GM06990 (cell line): ENCODE measurements at regions not wholly inside any gene's neighbourhood (a gene's known extent, or its start where the extent isn't known, plus 50 kb on each side); places are given as distances from the start of the nearest gene placed in this dataset.

Experiments
- DNase-seq: peaks from one replicate; pipeline ENCODE4 v3.0.0-alpha.2; 2011; ENCODE audit not compliant: insufficient read length; ENCODE audit errors: extremely low read depth
- H3K27me3 ChIP-seq: replicated peaks from 2 replicates; pipeline ENCODE4 v1.6.0; 2011; ENCODE audit warnings: low read length; ENCODE audit not compliant: control insufficient read depth, insufficient read depth
- H3K36me3 ChIP-seq: 2 replicates; pipeline ENCODE4 v1.5.1; 2011; ENCODE audit warnings: low read length; ENCODE audit not compliant: control insufficient read depth, insufficient read depth
- H3K4me3 ChIP-seq: replicated peaks from 2 replicates; pipeline ENCODE4 v1.5.1; 2011; ENCODE audit warnings: low read depth, mild to moderate bottlenecking, control low read depth, low read length
- TF ChIP-seq, protein P1 (sequence below): IDR thresholded peaks from 2 replicates; pipeline ENCODE4 v1.5.1; 2011; ENCODE audit warnings: low read length, control low read depth, mild to moderate bottlenecking, inconsistent platforms; ENCODE audit not compliant: insufficient read depth, poor library complexity, severe bottlenecking

DNA sequence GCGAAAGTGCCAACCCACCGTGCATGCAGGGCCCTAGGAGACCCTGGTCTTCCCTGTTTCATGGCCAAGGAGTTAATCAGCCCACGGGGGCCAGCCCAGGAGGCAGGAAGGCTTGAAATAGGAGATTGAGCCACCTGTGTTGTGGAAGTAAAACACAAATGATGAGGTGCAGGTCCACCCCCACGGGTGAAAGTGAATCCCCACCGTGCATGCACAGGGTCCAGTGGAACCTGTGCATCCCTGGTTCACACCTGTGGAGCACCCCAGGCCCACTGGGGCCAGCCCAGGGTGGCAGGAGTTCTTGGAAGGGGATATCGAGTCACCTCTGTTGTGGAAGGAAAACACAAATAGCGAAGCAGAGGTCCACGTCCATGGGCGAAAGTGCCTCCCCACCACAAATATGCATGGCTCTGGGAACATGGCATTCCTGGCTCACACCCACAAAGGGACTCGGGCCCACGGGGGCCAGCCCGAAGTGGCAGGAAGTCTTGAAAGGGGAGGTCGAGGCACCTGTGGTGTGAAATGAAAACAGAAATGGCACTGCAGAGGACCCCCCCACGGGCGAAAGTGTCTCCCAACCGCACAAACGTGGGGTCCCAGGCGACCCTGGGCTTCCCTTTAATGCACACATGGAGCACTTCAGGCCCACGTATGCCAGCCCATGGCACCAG lies 381.5 kb downstream of the ALG10 start:
- Histone ChIP-seq H3K4me3 (no peak overlapping the region), H3K36me3 (no peaks in the 10 kb centered on the region), H3K27me3 (no peaks in the 10 kb centered on the region)
- TF ChIP-seq, protein P1, sequence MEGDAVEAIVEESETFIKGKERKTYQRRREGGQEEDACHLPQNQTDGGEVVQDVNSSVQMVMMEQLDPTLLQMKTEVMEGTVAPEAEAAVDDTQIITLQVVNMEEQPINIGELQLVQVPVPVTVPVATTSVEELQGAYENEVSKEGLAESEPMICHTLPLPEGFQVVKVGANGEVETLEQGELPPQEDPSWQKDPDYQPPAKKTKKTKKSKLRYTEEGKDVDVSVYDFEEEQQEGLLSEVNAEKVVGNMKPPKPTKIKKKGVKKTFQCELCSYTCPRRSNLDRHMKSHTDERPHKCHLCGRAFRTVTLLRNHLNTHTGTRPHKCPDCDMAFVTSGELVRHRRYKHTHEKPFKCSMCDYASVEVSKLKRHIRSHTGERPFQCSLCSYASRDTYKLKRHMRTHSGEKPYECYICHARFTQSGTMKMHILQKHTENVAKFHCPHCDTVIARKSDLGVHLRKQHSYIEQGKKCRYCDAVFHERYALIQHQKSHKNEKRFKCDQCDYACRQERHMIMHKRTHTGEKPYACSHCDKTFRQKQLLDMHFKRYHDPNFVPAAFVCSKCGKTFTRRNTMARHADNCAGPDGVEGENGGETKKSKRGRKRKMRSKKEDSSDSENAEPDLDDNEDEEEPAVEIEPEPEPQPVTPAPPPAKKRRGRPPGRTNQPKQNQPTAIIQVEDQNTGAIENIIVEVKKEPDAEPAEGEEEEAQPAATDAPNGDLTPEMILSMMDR, result no peak
- DNase-seq, result no peak

DNA sequence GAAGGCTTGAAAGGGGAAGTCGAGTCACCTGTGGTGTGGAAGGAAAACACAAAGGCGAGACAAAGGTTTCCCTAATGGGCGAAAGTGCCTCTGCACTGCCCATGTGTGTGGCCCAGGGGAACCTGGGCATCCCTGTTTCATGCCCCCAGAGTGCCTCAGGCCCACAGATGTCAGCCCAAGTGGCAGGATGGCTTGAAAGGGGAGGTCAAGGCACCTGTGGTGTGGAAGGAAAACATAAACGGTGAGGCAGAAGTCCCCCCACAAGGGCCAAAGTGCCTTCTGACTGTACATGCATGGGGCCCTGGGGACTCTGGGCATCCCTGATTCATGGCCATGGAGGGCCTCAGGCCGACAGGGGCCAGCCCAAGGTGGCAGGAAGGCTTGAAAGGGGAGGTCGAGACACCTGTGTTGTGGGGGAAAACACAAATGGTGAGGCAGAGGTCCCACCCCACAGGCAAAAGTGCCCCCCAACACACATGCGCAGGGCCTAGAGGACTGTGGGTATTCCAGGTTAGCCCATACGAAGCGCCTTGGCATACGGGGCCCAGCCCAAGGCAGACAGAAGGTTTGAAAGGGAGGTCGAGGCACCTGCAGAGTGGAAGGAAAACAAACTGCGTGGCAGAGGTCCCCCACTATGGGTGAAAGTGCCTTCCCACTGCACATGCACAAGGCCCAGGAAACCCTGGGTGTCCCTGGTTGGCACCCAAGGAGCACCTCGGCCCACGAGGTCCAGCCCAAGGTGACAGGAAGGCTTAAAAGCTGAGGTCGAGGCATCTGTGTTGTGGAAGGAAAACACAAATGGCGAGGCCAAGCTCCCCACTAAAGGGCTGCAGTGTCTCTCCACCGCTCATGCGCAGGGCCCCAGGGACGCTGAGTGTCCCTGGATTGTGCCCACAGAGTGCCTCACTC lies 382.3 kb downstream of the ALG10 start:
- no peaks in the 10 kb centered on the region for H3K36me3 ChIP-seq
- DNase-seq, result no peak
- no peaks in the 10 kb centered on the region for H3K27me3 ChIP-seq
- no peak overlapping the region for H3K4me3 ChIP-seq
- TF ChIP-seq, protein P1, result no peak

DNA sequence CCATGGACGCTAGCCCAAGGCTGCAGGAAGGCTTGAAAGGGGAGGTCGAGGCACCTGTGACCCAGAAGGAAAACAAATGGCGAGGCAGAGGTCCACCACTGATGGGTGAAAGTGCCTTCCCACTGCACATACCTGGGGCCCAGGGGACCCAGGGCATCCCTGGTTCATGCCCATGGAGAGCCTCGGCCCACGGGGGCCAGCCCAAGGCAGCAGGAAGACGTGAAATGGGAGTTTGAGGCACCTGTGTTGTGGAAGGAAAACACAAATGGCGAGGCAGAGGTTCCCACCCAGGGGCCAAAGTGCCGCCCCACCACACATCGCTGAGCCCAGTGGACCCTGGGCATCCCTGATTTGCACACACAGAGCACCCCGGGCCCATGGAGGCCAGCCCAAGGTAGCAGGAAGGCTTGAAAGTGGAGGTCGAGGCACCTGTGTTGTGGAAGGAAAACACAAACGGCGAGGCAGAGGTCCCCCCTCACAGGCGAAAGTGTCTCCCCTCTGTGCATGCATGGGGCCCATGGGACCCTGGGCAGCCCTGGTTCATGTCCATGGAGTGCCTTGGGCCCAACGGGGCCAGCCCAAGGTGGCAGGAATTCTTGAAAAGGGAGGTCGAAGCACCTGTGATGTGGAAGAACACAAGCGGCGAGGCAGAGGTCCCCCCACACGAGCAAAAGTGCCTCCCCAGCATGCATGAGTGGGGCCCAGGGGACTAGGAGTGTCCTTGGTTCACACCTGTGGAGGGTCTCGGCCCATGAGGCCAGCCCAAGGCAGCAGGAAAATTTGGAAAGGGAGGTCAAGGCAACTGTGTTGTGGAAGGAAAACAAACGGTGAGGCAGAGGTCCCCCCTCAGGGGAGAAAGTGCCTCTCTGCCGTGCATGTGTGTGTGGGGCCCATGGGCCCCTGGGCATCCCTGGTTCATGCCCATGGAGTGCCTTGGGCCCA lies 383.3 kb downstream of the ALG10 start:
- TF ChIP-seq, protein P1, result no peak
- DNase-seq, result no peak
- no peaks in the 10 kb centered on the region for H3K27me3 ChIP-seq
- no peak overlapping the region for H3K4me3 ChIP-seq
- no peaks in the 10 kb centered on the region for H3K36me3 ChIP-seq

DNA sequence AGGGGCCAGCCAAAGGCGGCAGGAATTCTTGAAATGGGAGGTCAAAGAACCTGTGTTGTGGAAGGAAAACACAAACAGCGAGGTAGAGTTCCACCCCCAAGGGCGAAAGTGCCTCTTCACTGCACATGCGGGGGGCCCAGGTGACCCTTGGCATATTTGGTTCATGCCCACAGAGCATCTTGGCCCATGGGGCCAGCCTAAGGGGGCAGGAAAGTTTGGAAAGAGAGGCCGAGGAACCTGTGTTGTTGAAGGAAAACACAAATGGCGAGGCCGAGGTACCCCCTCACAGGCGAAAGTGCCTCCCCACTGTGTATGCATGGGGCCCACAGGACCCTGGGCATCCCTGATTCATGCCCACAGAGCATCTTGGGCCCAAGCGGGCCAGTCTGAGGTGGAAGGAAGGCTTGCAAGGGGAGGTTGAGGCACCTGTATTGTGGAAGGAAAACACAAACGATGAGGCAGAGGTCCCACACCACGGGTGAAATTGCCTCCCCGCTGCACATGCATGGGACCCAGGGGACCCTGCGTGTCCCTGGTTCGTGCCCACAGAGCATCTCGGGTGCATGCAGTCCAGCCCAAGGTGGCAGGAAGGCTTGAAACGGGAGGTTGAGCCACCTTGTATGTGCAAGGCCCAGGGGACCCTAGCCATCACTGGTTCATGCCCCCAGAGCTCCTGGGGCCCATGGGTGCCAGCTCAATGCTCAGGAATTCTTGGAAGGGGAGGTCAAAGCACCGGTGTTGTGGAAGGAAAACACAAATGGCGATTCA lies 384.1 kb downstream of the ALG10 start:
- DNase-seq, result no peak

More for the DNA sequence above, 384.1 kb downstream of the ALG10 start:
- TF ChIP-seq, protein P1, result no peak
- H3K27me3 ChIP-seq, result no peaks in the 10 kb centered on the region
- no peak overlapping the region for H3K4me3 ChIP-seq
- no peaks in the 10 kb centered on the region for H3K36me3 ChIP-seq
